SU-DHL-6 (cell line): ENCODE measurements at regions not wholly inside any gene's neighbourhood (a gene's known extent, or its start where the extent isn't known, plus 50 kb on each side); places are given as distances from the start of the nearest gene placed in this dataset.

Source experiments
- H2AFZ ChIP-seq: fragments of 200-600 bp; sonication (generic); 2 replicates; pipeline ENCODE4 v1.6.1; 2014; ENCODE audit warnings: low read depth, mild to moderate bottlenecking, moderate library complexity, mixed read lengths, antibody characterized with exemption, low read length; ENCODE audit not compliant: severe bottlenecking
- H3F3A ChIP-seq: fragments of 200-600 bp; shearing (Covaris generic); 2 replicates; pipeline ENCODE4 v1.6.0; 2016; ENCODE audit warnings: antibody characterized with exemption, mild to moderate bottlenecking; ENCODE audit not compliant: insufficient read depth
- H3K27ac ChIP-seq: fragments of 200-600 bp; sonication (generic); 2 replicates; pipeline ENCODE4 v1.5.1; 2016; ENCODE audit warnings: low read depth, mild to moderate bottlenecking, low read length, moderate library complexity, mixed read lengths
- H3K27me3 ChIP-seq: fragments of 200-600 bp; sonication (generic), shearing (Covaris generic); 2 replicates; pipeline ENCODE4 v1.6.0; 2014; ENCODE audit warnings: mild to moderate bottlenecking, low read length
- H3K36me3 ChIP-seq: fragments of 200-600 bp; sonication (generic); 2 replicates; pipeline ENCODE4 v1.6.1; 2014; ENCODE audit warnings: mild to moderate bottlenecking, low read length, mixed read lengths
- H3K4me2 ChIP-seq: fragments of 300-600, 200-600 bp; shearing (Covaris generic), sonication (generic); 2 replicates; pipeline ENCODE4 v1.6.0; 2014; ENCODE audit warnings: low read length, low read depth, mild to moderate bottlenecking; ENCODE audit not compliant: poor library complexity, severe bottlenecking
- H3K4me3 ChIP-seq: fragments of 200-600 bp; sonication (generic); 2 replicates; pipeline ENCODE4 v1.5.1; 2014; ENCODE audit warnings: antibody characterized with exemption, low read length, mild to moderate bottlenecking, mixed read lengths; ENCODE audit not compliant: insufficient read depth, poor library complexity, severe bottlenecking
- H3K79me2 ChIP-seq: fragments of 200-600 bp; sonication (generic); 2 replicates; pipeline ENCODE4 v1.6.1; 2014; ENCODE audit warnings: mild to moderate bottlenecking, low read length, moderate library complexity; ENCODE audit not compliant: insufficient read depth
- H3K9ac ChIP-seq: fragments of 200-600 bp; sonication (generic); 2 replicates; pipeline ENCODE4 v1.7.0; 2014; ENCODE audit warnings: mild to moderate bottlenecking, low read length
- H3K9me2 ChIP-seq: fragments of 200-600 bp; sonication (generic); replicated peaks from 2 replicates; pipeline ENCODE4 v1.6.1; 2014; ENCODE audit warnings: low read length; ENCODE audit not compliant: insufficient read depth
- H3K9me3 ChIP-seq: fragments of 200-600 bp; sonication (generic); 2 replicates; pipeline ENCODE4 v1.6.1; 2014; ENCODE audit warnings: low read length, mixed read lengths; ENCODE audit not compliant: insufficient read depth
- H4K20me1 ChIP-seq: fragments of 200-600 bp; sonication (generic); 2 replicates; pipeline ENCODE4 v1.6.1; 2014; ENCODE audit warnings: low read depth, mild to moderate bottlenecking, antibody characterized with exemption, low read length, moderate library complexity, mixed read lengths
- CTCF ChIP-seq: fragments of 200-600 bp; sonication (generic); IDR thresholded peaks from one replicate; pipeline ENCODE4 v1.5.1; 2017; ENCODE audit warnings: antibody characterized with exemption, mild to moderate bottlenecking, low read length, moderate library complexity; ENCODE audit not compliant: insufficient read depth, poor library complexity, severe bottlenecking
- EZH2phosphoT487 ChIP-seq: fragments of 200-600 bp; sonication (generic), shearing (Covaris generic); conservative IDR thresholded peaks from 2 replicates; pipeline ENCODE4 v1.6.1; 2018; ENCODE audit warnings: mild to moderate bottlenecking, antibody characterized with exemption, low read length, moderate library complexity, mixed read lengths

- Histone ChIP-seq H3K79me2 (no peaks in the 10 kb centered on the region), H3K4me3 (no peak overlapping the region), H4K20me1 (no peaks in the 10 kb centered on the region), H3K9ac (no peak overlapping the region), H3K36me3 (no peaks in the 10 kb centered on the region), H3K27ac (no peak overlapping the region), H2AFZ (no peak overlapping the region), H3F3A (no peaks in the 10 kb centered on the region), H3K27me3 (no peaks in the 10 kb centered on the region), H3K9me2 (no peaks in the 10 kb centered on the region), H3K4me2 (no peak overlapping the region), H3K9me3 (no peaks in the 10 kb centered on the region)
- TF ChIP-seq CTCF (no peak), EZH2phosphoT487 (no peak)
These were observed 52.1 kb upstream of the SESN3 start for GRCh38 chr11:95283146-95283545.

DNA sequence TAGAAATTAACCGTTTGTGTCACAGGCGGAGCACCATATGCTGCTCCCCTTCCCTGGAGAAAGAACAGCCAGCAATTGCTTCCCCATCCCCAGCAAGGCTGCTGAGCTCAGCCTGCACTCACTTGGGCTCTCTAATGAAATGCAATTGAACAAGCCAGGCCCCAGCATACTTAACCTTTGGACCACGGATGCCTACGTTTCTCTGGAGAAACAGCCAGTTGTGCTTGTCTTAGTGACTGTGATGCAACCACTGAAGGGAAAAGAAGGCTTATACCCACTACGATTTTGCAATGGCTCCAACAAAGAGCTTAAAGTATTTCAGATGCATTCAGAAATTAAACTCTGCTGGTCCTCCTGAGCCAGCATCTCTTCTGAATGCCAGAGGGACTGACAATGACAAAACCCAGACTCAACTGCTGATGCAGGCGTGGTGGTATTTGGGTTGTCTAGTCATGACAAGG lies 51.3 kb upstream of the SESN3 start:
- H3K4me2 ChIP-seq: no peak overlapping the region
- no peak overlapping the region for H3K9ac ChIP-seq
- TF ChIP-seq CTCF (no peak), EZH2phosphoT487 (no peak)
- no peaks in the 10 kb centered on the region for H4K20me1 ChIP-seq
- no peak overlapping the region for H2AFZ ChIP-seq
- no peaks in the 10 kb centered on the region for H3K27me3 ChIP-seq
- no peaks in the 10 kb centered on the region for H3F3A ChIP-seq
- H3K9me2 ChIP-seq: no peaks in the 10 kb centered on the region
- no peaks in the 10 kb centered on the region for H3K79me2 ChIP-seq
- no peak overlapping the region for H3K4me3 ChIP-seq
- H3K27ac ChIP-seq: no peak overlapping the region
- H3K9me3 ChIP-seq: no peaks in the 10 kb centered on the region
- H3K36me3 ChIP-seq: no peaks in the 10 kb centered on the region
